AG04450 (cell line): ENCODE measurements at regions not wholly inside any gene's neighbourhood (a gene's known extent, or its start where the extent isn't known, plus 50 kb on each side); places are given as distances from the start of the nearest gene placed in this dataset.
"Not testable (repeated sequence)": the region's sequence is repeated elsewhere in the genome, so short reads cannot be mapped to it uniquely, and the experiment has no call there.

ENCODE experiments used
- CTCF ChIA-PET: fragments of 300-600, 350-600 bp; formaldehyde crosslinking; extraction: SDS; loops from one replicate; lab custom pipeline; 2022; ENCODE audit warnings: antibody characterized with exemption, inconsistent platforms; lab: Charles Lee
- POLR2A ChIA-PET: fragments of 350-600 bp; formaldehyde crosslinking; extraction: SDS; loops from one replicate; lab custom pipeline; 2021; ENCODE audit warnings: antibody characterized with exemption, inconsistent platforms; lab: Yijun Ruan, JAX
- DNase-seq: peaks from one replicate; pipeline ENCODE4 v3.0.0-alpha.2; 2011; ENCODE audit warnings: low read depth, low spot score
- H3K27ac ChIP-seq: one replicate; pipeline ENCODE4 v1.5.1; 2012; ENCODE audit warnings: low read depth, low read length, control low read depth
- H3K27me3 ChIP-seq: one replicate; pipeline ENCODE4 v1.6.0; 2012; ENCODE audit warnings: low read length; ENCODE audit not compliant: control insufficient read depth, insufficient read depth
- H3K4me3 ChIP-seq: 2 replicates; pipeline ENCODE4 v1.5.1; 2011; ENCODE audit warnings: mild to moderate bottlenecking, low read depth, low read length, control low read depth
- H3K9me3 ChIP-seq: 2 replicates; pipeline ENCODE4 v1.5.1; 2012; ENCODE audit warnings: low read length; ENCODE audit not compliant: control insufficient read depth, insufficient read depth
- CTCF ChIP-seq: IDR thresholded peaks from 2 replicates; pipeline ENCODE4 v1.5.1; 2011; ENCODE audit warnings: low read depth, low read length, control low read depth, inconsistent platforms

DNA sequence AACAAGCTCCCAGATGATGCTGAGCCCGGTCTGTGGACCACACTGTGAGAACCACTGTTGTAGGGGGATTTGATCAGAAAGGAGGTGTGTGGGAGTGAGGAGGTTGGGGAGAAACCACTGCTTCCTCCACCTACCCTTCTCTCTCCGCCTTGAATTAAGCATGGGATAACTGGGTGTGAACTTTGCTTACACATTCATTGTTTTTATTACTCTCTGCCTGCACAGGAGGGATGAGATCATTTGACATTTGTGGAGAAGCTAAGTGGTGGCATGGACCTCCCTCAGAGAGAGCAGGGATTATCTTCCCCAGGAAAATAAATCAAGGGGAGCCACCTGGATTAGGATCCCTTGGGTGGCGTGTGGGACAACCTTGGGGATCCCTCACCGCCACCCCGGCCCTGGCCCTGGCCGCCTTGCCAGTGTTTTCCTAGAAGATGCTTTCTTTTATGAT lies 212.1 kb upstream of the ATP6AP2 start:
- TF ChIP-seq CTCF: no peak
- ChIA-PET CTCF (no interaction called here), POLR2A (no interaction called here)
- Histone ChIP-seq H3K4me3 (no peak overlapping the region), H3K27ac (no peak overlapping the region), H3K27me3 (no peaks in the 10 kb centered on the region), H3K9me3 (no peaks in the 10 kb centered on the region)
- DNase-seq: no peak

- POLR2A ChIA-PET: no interaction called here
- Histone ChIP-seq H3K4me3 (no peak overlapping the region), H3K27ac (no peak overlapping the region), H3K9me3 (no peaks in the 10 kb centered on the region), H3K27me3 (no peaks in the 10 kb centered on the region)
- no peak for DNase-seq
- TF ChIP-seq CTCF: no peak
- CTCF ChIA-PET: no interaction called here
These were observed 214.1 kb upstream of the ATP6AP2 start for GRCh38 chrX:40366661-40367060.

- POLR2A ChIA-PET, H3K4me3 ChIP-seq, DNase-seq, H3K27ac ChIP-seq, H3K27me3 ChIP-seq, H3K9me3 ChIP-seq, CTCF ChIA-PET: not testable (repeated sequence)
These were observed 218.5 kb upstream of the ATP6AP2 start for GRCh38 chrX:40362291-40362690.

DNA sequence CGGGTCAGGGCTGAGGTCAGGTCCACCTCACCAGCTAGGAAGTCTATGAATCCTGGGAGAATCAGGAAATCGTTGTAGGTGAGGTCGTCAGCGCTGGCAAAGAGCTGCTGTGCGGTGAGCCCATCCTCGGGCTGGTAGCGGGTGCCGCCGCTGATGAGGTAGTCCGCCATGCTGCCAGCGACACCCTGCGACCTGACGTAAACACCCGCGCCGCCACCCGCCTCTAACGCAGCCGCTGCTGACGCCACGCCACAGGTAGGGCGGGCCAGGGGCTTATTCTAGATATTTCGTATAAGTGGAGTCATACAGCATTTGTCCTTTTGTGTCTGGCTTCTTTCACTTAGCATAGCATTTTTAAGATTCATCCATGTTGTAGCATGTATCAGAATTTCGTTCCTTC lies 220.2 kb upstream of the ATP6AP2 start:
- H3K4me3 ChIP-seq: no peak overlapping the region

DNA sequence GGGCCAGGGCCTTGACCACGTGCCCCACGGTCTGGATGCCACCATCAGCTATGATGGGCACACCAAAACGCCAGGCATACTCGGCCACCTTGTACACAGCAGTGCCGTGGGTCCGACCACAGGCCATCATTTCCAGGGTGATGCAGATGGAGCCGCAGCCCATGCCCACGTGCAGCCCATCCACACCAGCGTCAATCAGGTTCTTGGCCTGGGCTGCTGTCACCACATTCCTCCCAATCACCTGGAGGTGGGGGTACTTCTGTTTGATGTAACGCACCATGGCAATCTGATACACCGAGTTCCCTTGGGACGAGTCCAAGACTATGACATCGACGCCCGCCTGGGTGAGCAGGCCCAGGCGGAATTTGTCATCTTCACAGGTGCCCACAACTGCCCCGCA lies 221.2 kb upstream of the ATP6AP2 start:
- Histone ChIP-seq H3K27me3 (no peaks in the 10 kb centered on the region), H3K9me3 (no peaks in the 10 kb centered on the region; the same call in 1 of the 2 replicates), H3K4me3 (no peak overlapping the region), H3K27ac (no peak overlapping the region)
- ChIA-PET CTCF (no interaction called here), POLR2A (no interaction called here)
- DNase-seq: no peak
- no peak for TF ChIP-seq CTCF

More for the DNA sequence above, 220.2 kb upstream of the ATP6AP2 start:
- TF ChIP-seq CTCF: no peak
- POLR2A ChIA-PET: no interaction called here
- Histone ChIP-seq H3K9me3 (no peaks in the 10 kb centered on the region; the same call in 1 of the 2 replicates), H3K27ac (no peak overlapping the region), H3K27me3 (no peaks in the 10 kb centered on the region)
- no peak for DNase-seq
- CTCF ChIA-PET: no interaction called here

DNA sequence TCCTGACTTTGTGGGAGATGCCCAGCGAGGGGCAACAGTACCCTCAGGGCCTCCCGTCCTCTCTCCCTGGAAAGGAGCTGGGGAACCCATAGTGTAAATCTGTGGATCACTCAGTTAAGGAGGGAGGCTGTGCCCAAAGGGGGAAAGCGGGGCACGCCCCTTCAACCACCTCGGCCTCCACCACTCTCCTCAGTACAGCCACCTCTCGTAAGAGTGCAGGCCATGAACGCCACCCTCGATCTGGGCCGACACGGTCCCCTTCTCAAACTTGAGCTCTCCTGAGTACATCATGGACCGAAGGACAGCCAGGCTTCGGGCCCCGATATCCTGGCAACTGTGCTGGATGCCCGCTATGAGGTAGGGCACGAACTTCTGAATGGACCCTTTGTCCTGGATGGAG lies 221.8 kb upstream of the ATP6AP2 start:
- ChIA-PET CTCF (no interaction called here), POLR2A (no interaction called here)
- H3K4me3 ChIP-seq: no peak overlapping the region
- H3K27ac ChIP-seq: no peak overlapping the region
- no peaks in the 10 kb centered on the region for H3K27me3 ChIP-seq
- DNase-seq: no peak
- TF ChIP-seq CTCF: no peak
- H3K9me3 ChIP-seq: no peaks in the 10 kb centered on the region; the same call in 1 of the 2 replicates
